Fibroblast of skin of back (primary cell): ENCODE measurements at regions not wholly inside any gene's neighbourhood (a gene's known extent, or its start where the extent isn't known, plus 50 kb on each side); places are given as distances from the start of the nearest gene placed in this dataset.

Experiments used
- DNase-seq: peaks from one replicate; pipeline ENCODE4 v3.0.0-alpha.2; 2013

DNA sequence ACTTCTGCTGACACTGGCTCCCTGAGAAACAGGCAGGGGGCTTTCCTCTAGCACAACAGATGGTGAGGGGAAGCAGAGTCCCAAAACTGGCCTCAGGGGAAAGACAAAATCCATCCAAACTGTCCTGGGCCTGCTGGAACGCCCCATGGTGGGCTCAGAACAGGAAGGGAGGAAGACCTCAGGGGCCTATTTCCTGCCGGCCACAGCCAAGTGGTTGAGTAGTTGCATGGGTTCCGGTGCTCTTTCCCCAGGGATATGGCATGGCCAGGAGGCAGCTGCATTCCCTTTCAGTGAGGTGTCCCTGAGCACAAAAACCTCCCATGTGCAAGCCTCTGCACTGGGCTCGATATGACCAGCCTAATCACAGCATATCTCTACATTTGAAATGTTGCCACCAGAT is 303.0 kb upstream of the IRX5 start:
- peak; percentile 82 for DNase-seq

DNA sequence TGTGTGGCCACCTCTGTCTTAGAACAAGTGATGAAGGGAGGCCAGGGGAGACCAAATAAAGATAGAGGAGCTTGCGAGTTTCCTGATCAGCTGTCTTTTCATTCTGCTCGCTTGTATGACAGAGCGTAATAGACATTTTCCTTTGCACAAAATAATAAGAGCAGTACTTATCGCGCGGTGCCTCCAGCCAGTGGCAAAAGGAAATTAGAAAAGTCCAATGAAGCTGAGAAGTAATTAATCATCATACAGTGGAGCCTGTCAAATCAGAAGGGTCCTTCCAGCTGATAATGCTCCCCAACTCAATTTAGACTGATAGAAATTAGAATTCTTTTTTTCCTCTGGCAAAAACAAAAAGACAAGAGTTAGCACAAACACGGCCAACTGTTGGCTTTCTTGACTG is 307.0 kb upstream of the IRX5 start:
- no peak for DNase-seq

GRCh38 chr16:54620197-54620596 is 310.5 kb upstream of the IRX5 start:
- DNase-seq: no peak

GRCh38 chr16:54616610-54617009 is 314.1 kb upstream of the IRX5 start:
- DNase-seq: no peak

DNA sequence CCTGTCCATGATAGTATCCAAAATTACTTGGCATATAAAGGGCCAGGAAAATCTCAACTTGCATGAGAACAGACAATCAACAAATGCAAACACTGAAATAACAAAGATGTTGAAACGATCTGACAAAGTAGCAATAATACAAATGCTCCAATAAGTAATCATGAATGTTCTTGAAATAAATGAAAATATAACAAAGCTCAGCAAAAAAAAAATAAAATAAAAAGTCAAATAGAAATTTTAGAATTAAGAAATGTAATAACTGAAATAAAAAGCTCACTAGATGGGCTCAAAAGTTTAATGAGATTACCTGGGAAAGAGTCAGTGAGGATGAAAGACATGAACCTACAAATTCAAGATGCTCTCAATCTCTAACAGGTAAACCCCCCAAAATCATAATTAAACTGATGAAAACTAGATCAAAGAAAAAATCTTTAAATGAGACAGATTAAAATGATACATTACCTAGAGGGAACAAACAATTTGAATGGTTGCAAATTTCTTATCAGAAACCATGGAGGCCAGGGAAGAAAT is 319.0 kb upstream of the IRX3 start:
- DNase-seq: no peak

- DNase-seq: no peak
Measured at GRCh38 chr16:54602666-54603065, 316.1 kb upstream of the IRX3 start.

GRCh38 chr16:54597222-54597621 is 310.6 kb upstream of the IRX3 start:
- no peak for DNase-seq

DNA sequence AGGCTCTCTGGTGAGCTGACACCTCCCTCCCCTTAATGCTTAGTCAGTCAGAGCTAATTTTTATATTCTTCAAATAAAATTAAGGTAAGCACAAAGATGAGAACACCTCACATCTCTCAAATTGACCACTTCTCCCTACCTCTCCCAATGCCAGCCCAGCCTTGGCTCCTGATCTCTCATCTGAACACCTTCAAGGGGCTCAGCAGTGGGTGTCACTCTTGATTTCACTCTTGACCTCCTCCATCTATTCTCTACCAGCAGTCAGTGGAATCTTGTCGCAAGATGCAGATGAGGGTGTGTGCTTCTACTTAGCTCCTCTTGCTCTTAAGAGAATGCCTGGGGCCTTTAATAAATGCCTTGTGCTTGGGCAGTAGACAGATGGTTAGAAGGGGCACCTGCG is 309.0 kb upstream of the IRX3 start:
- no peak for DNase-seq

DNA sequence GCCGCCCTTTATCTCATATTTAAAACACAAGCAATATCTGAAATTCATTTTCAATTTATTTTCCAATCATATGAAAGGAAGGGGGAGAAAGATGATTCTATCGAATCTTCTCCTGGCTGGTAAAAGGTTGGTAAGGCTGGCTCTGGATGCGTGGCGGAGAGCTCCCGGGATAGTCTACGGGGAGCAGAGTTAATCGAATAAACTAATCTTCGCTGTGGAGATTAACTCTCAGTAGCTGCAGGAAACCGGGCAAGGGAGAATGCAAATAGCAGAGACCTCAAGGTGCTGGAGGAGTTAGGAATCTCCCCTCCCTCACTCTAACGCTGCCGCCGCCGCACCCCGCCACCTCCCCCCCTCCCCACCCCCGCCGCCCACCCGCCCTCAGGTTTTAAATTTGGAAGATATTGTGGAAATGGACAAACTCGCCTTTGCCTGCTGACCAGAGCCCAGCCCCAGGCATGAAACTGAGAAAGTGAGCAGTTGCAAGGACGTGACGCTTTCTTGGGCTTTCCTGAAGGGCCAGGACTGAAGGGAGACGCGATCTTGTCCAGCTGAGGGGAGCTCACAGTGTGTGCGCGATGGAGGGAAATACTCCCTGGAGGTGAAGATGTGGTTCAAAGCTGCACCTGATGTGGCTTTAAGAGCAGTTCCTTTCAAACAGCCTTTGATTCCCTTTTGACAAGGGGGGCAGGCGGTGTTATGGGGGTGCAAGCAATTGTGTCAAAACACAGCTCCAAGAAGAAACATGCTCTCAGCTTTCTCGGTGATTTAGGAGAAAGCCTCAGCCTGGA is 308.2 kb upstream of the IRX3 start:
- no peak for DNase-seq

GRCh38 chr16:54591816-54592246 is 305.2 kb upstream of the IRX3 start:
- no peak for DNase-seq

DNA sequence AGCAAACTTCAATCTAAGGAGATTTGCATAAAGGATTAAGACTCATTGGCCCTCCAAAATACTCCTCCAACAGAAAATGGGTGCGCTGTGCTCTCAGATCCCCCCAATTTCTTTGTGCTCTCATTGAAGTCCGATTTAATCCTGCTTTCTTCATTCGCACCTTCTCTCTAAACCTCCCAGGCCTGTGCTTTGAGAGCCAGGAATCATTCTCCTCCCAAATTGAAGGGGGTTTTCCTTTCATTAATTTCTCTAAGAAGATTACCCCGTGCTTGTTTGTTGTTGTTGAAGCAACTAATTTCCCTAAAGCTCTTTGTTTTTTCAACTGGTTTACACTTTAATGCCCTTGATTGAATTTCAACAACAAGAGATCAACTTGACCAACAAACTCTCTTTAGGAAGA is 304.2 kb upstream of the IRX3 start:
- DNase-seq: no peak

DNA sequence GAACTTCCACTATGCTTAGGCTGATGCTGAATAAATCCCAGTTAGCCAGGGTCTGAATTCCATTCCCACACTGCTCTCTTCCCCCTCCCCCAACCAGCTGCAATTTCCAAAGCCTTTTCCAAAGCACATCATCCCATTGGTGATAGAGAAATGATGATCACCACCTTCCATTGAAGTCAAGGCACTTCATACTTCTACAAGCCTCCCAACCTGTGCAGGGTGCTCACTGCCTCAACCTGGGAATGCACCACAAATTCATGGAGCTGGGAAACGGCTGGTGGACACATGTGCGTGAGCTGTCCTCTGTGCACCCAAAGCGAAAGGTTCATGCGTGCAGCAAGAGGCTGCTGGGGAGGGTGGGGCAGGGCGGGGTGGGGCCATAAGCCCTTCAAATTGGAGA is 302.7 kb upstream of the IRX3 start:
- DNase-seq: no peak

DNA sequence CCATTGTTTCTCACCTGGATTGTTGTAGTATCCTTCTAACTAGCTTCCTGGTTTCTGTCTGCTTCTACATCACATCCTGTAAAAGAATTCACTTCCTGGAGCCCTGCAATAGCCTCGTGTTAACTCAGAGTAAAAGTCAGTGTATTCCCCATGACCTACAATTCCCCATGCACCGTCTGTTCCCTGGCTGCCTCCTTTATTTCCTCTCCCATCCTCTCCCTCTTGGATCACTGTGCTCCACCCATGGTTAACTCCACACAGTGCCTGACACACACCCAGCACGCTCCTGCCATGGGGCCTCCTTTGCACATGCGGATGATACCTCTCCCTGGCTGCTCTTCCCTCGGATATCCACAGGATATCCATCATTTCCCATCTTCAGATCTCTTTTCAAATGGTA is 301.4 kb upstream of the IRX3 start:
- DNase-seq: no peak

DNA sequence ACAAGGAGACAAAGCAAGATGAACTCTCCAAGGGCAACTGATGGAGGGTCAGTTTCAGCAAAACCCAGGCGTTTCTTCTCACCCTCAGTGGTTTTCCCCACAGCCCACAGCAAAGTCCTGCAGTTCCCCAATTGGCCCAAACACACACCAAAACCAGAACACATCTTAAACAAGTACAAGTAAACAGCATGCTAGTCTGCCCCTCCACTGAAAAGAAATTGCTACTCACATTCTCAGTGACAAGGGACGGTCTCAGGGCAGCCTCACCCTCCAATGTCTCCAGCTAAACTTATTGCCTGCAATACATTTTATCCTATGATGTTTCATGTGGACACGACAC is 300.6 kb upstream of the IRX3 start:
- no peak for DNase-seq

GRCh38 chr16:54586474-54587175 is 300.0 kb upstream of the IRX3 start:
- DNase-seq: no peak

GRCh38 chr16:54585998-54586340 is 299.4 kb upstream of the IRX3 start:
- DNase-seq: no peak

GRCh38 chr16:54585094-54585997 is 298.8 kb upstream of the IRX3 start:
- DNase-seq: peak; percentile 1

- DNase-seq: no peak
Measured at GRCh38 chr16:54584121-54584520, 297.5 kb upstream of the IRX3 start.

- no peak for DNase-seq
Measured at GRCh38 chr16:54582631-54583250, 296.2 kb upstream of the IRX3 start.

GRCh38 chr16:54579106-54579728 is 292.6 kb upstream of the IRX3 start:
- DNase-seq: no peak

- no peak for DNase-seq
Measured at GRCh38 chr16:54577651-54578128, 291.1 kb upstream of the IRX3 start.

GRCh38 chr16:54576785-54577184 is 290.2 kb upstream of the IRX3 start:
- DNase-seq: no peak
